GM21786 (cell line): ENCODE measurements at regions not wholly inside any gene's neighbourhood (a gene's known extent, or its start where the extent isn't known, plus 50 kb on each side); places are given as distances from the start of the nearest gene placed in this dataset.

ENCODE experiments used
- ATAC-seq: cut with Tn5 transposase; IDR thresholded peaks from one replicate; pipeline ENCODE4 v1.9.1; 2021; ENCODE audit not compliant: unreplicated experiment

DNA sequence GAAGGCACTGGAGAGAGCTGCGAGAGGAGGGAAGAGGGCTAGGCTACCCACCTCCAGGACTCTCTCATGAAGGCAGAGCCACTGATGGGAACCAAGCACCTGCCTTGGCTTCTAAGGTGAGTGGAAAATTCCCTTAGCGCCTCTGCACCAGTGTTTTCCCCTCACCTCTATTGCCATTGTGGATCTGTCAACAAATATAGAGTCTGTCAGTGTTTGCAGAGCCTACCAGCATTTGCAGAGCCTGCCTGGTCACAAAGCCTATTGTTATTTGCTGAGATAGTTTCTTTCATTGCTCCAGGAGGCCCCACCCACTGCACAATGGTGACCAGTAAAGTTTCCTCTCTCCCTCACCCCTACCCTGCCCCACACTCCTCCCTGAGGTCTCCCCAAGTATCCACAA is 141.9 kb downstream of the MRPL14 start:
- ATAC-seq: no peak

- ATAC-seq: no peak
Measured at GRCh38 chr6:43984442-43985321, 142.6 kb downstream of the MRPL14 start.

DNA sequence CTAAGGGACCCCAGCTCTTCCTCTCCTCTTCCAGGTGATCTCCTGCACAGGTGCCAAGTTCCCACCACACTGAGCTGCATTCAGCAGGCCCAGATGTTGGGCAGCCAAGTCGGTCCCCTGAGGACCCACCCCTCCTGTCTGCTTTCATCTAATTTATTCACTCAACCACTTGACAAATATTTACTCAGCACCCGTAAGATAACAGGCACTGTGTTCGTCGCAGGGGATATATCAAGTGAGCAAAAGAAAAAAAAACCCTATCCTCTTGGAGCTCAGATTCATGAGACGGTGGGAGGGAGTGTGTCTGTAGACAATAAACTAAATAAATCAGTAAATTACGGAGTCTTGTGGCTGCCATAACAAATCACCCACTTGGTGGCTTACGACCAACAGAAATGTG is 143.6 kb downstream of the MRPL14 start:
- no peak for ATAC-seq

DNA sequence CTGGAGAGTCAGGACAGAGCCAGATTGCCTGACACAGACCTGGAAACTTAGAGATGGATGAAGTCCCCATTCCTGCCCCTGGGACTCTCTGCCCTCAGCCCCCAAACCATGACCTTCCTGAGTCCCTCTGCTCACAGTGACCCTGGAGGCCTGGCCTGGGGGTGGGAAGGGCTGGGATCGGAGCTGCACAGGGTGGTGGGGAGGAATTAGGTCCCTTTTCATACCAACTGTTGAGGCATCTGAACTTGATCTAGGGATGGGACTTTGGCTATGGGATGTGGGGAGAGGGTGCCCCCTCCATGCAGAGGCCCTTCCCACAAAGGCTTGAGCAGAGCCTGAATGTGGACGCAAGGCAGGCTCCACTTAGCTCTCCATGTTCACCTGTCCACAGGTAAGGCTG is 144.1 kb downstream of the MRPL14 start:
- no peak for ATAC-seq

DNA sequence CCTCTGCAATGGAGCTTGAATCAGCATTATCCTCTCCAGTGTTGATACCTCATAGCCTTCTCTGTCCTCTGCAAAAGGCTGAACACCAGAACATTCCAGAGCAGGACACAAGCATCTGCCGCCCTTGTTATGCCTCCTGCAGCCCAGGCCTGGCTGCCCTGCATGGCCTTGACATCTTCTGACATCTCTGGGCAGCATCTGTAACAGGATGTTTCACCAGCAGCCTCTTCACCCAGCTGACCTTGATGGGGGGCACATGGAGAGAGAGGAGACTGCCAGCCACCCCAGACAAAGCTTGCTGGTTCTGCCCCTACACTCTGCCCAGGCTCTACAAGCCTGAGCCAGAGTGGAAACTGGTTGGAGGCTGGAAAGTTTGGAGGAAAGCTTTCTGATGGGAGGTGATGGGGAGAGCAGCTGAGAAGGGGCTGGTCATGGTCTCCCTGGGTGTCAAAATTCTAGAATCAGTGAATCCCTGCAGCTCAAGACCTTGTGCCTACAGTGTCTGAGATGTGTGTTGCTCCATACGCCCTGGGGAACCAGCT is 145.1 kb downstream of the MRPL14 start:
- ATAC-seq: no peak

GRCh38 chr6:43981363-43981990 is 145.8 kb downstream of the MRPL14 start:
- ATAC-seq: no peak

DNA sequence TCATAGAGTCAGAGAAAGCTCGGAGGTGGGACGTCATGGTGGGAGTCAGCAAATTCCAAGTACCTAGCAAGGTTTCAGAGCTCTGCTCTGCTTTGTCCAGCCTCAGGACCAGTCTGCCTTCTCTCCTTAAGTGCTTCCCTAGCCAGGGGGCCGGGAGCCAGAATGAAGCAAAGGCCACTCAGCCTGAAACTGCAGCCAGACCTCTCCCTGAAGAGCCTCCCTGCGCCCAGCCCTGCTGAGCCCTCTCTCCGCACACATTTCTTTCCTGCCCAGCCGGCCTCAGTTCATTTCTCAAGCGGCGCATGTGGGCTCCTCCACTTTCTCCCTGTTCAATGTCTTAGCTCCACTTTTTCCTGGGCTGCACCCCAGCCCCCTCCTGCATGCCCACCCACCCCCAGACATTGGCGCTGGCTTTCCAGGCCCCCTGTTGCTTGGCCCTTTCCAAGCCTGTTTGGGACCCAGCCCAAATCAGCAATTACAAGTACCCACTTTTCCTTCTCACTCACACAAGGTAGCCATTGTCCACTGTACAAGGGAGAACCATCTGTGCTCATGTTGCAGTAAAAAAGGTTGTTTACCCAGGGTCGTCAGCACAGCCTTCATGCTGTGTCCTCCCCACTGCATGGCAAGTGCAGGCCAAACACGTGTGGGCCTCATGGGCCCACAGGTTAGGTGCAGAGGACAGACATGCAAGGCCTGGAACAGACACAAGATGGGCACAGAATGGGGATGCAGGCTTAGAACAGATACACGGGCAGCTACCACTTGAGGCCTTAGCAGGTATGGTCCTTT is 147.1 kb downstream of the MRPL14 start:
- ATAC-seq: no peak

DNA sequence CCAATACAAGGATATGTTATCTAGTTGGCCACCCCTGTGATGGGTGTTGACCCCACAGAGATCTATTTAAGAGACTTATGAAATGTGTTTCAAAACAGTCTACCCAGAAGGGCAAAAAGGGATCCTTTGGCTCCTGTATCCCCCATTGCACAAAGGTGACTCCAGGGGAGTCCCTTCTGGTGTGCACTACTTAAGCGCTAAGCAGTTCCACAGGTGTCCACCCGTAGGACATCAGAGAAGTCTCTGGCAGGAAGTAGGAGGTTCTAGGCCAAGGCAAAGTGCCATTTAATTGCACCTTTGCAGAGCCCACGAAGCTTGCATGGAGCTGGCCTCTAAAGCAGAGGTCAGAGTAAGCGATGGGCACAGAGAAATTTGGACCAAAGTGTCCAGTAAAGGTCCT is 147.7 kb downstream of the MRPL14 start:
- ATAC-seq: no peak

- ATAC-seq: no peak
Measured at GRCh38 chr6:43978473-43979346, 148.5 kb downstream of the MRPL14 start.

DNA sequence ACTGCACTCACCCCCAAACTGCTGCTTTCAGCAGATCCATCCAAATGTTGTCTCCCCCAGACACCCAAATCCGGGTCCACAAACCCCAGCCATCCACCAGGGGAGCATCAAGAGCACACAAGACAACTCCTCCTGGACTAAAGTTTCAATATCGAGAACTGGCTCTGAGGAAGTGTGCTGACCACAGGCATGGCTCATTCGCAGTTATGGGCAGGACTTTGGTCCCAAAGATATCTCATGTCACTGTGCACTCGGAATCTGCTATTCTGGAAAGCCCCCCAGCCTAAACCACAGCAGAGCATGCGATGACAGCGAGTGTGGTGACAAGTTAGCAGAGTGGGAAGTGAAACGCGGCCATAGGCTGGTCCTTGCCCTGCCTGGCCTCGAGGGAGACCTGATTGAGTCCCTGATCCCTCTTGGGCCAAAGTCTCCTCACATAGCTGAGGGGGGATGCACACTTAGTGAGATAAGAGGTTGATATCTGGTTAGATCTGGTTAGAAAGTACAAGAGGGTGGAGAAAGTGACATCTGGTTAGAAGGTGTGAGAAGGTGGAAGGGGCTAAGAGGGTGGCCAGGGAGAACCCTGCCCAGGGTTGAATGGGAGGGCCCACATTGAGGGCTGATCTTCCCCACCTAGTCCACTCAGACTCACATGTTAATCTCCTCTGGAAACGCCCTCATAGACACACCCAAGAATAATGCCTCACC is 149.7 kb downstream of the MRPL14 start:
- ATAC-seq: peak; percentile 79

- ATAC-seq: no peak
Measured at GRCh38 chr6:43976706-43977403, 150.4 kb downstream of the MRPL14 start.

- ATAC-seq: no peak
Measured at GRCh38 chr6:43974643-43975230, 152.5 kb downstream of the MRPL14 start.

GRCh38 chr6:43973357-43973756 is 153.9 kb downstream of the MRPL14 start:
- ATAC-seq: no peak

- ATAC-seq: no peak
Measured at GRCh38 chr6:43972913-43973300, 154.3 kb downstream of the MRPL14 start.

DNA sequence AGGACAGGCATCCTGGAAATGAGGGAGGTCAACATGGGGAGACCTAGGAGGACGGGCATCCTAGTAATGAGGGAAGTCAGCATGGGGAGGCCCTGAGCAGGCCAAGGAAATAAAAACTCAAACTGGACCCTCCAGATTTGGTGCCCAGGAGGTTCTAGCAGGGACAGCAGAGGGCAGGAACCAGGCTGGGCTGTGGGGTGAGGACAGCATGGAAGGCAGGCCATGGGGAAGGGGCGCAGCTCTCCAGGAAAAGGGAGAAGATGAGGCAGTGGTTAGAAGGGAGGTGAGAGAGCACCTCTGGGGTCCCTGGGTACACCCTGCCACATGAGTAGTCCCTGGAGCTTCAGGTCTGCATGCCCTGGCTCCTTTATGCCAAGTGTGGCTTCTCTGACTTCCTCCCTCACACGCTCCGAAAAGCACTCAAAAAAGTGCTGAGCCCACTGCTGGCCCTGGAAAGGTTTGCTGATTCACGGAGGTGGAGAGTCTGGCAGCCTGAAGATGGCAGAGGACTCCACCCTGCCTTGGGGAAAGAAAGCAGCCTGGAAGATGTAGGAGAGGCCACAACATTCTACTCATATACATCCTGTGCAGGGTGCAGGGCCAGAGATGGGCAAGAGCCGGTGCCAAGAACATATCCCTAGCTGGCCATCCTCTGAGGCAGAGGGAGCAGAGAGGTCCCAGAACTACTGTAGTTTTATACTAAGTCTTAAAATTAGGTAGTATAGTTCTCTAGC is 154.9 kb downstream of the MRPL14 start:
- no peak for ATAC-seq

- no peak for ATAC-seq
Measured at GRCh38 chr6:43971776-43972126, 155.5 kb downstream of the MRPL14 start.

DNA sequence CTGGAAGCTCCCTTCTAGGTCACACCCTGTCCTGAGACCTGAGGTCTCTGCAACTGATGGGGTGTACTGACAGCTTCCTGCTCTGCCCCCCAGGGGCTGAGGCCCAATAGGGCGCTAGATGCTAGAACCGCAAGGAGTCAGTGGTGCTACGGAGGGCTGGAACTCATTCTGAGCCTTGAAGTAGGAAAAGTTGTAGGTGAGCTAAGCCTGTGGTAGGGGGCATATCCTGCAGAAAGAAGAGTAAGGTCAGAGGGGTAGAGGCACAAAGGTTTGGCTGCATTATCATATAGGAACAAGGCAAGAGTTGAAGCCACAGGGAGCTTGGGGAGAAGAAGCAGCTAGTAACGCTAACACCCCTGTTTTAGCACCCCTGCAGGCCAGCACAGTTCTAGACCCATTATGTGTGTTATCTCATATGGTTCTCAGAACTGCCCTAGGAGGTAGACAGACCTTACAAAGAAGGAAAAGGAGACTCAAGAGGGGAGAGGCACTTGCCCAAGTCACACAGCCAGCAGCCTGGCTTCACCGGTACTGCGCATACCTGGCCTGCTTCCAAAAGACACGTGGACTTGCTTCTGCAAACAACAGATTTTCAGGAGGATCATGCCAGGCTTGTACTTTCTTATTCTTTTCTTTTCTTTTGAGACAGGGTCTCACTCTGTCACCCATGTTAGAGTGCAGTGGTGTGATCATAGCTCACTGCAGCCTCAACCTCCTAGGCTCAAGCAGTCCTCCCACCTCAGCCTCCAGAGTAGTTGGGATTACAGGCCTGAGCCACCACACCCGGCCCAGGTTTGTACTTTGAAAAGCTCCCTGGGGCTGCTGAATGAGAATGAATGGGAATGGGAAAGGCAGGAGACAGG is 156.1 kb downstream of the MRPL14 start:
- no peak for ATAC-seq
